A673 (cell line): ENCODE measurements at regions not wholly inside any gene's neighbourhood (a gene's known extent, or its start where the extent isn't known, plus 50 kb on each side); places are given as distances from the start of the nearest gene placed in this dataset.

Experiments used
- CTCF ChIP-seq: fragments of 300-800, 200-600 bp; sonication (generic); conservative IDR thresholded peaks from 2 replicates; pipeline ENCODE4 v1.5.1; 2017; ENCODE audit warnings: low read depth, mild to moderate bottlenecking, antibody characterized with exemption, low read length, moderate library complexity, mixed read lengths
- EZH2 ChIP-seq: fragments of 200-600 bp; sonication (generic); IDR thresholded peaks from 2 replicates; pipeline ENCODE4 v1.6.1; 2017; ENCODE audit warnings: borderline replicate concordance, low read depth, mild to moderate bottlenecking, mixed read lengths, antibody characterized with exemption, low read length; ENCODE audit not compliant: poor library complexity, severe bottlenecking

GRCh38 chr5:83789371-83789770 lies 68.7 kb upstream of the HAPLN1 start:
- TF ChIP-seq CTCF (no peak), EZH2 (no peak)
